NCI-H1436 treated with DMSO at 0.1 percent for 48 hours (cell line): ENCODE measurements at regions not wholly inside any gene's neighbourhood (a gene's known extent, or its start where the extent isn't known, plus 50 kb on each side); places are given as distances from the start of the nearest gene placed in this dataset.

Experiments used
- DNase-seq: peaks from one replicate; lab custom pipeline; 2025; lab: John Stamatoyannopoulos, UW

- no peak for DNase-seq
Measured at GRCh38 chr5:105033637-105034400, 1471.2 kb upstream of the NUDT12 start.

- no peak for DNase-seq
Measured at GRCh38 chr5:105032917-105033316, 1470.3 kb upstream of the NUDT12 start.

GRCh38 chr5:105030153-105030552 lies 1467.6 kb upstream of the NUDT12 start:
- no peak for DNase-seq

GRCh38 chr5:105015098-105015497 lies 1452.5 kb upstream of the NUDT12 start:
- no peak for DNase-seq

GRCh38 chr5:104998572-104998971 lies 1436.0 kb upstream of the NUDT12 start:
- DNase-seq: no peak

GRCh38 chr5:104998169-104998568 lies 1435.6 kb upstream of the NUDT12 start:
- DNase-seq: no peak

GRCh38 chr5:104987074-104987473 lies 1424.5 kb upstream of the NUDT12 start:
- no peak for DNase-seq

- peak; percentile 48 for DNase-seq
Measured at GRCh38 chr5:104977529-104977928, 1414.9 kb upstream of the NUDT12 start.

GRCh38 chr5:104967806-104968410 lies 1405.3 kb upstream of the NUDT12 start:
- no peak for DNase-seq

GRCh38 chr5:104965006-104965405 lies 1402.4 kb upstream of the NUDT12 start:
- DNase-seq: no peak

GRCh38 chr5:104955479-104955878 lies 1392.9 kb upstream of the NUDT12 start:
- DNase-seq: no peak

- no peak for DNase-seq
Measured at GRCh38 chr5:104952876-104953275, 1390.3 kb upstream of the NUDT12 start.

- no peak for DNase-seq
Measured at GRCh38 chr5:104951829-104952228, 1389.2 kb upstream of the NUDT12 start.

GRCh38 chr5:104947076-104947475 lies 1384.5 kb upstream of the NUDT12 start:
- DNase-seq: no peak

- DNase-seq: no peak
Measured at GRCh38 chr5:104942735-104943134, 1380.1 kb upstream of the NUDT12 start.

- no peak for DNase-seq
Measured at GRCh38 chr5:104941030-104941645, 1378.5 kb upstream of the NUDT12 start.

- DNase-seq: no peak
Measured at GRCh38 chr5:104937598-104937997, 1375.0 kb upstream of the NUDT12 start.

GRCh38 chr5:104932431-104932830 lies 1369.8 kb upstream of the NUDT12 start:
- DNase-seq: no peak

GRCh38 chr5:104928906-104929520 lies 1366.4 kb upstream of the NUDT12 start:
- DNase-seq: no peak

- DNase-seq: no peak
Measured at GRCh38 chr5:104915226-104915625, 1352.6 kb upstream of the NUDT12 start.

GRCh38 chr5:104914536-104915070 lies 1352.0 kb upstream of the NUDT12 start:
- DNase-seq: peak; percentile 77

GRCh38 chr5:104913841-104914281 lies 1351.3 kb upstream of the NUDT12 start:
- DNase-seq: peak; percentile 100
